GM23338 (cell line): ENCODE measurements at regions not wholly inside any gene's neighbourhood (a gene's known extent, or its start where the extent isn't known, plus 50 kb on each side); places are given as distances from the start of the nearest gene placed in this dataset.
"Not testable (repeated sequence)": the region's sequence is repeated elsewhere in the genome, so short reads cannot be mapped to it uniquely, and the experiment has no call there.

Experiments
- ATAC-seq: fragments of 200-7000 bp; cut with Tn5 transposase; 3 replicates; pipeline ENCODE4 v1.9.1; 2020
- DNase-seq: peaks from one replicate; pipeline ENCODE4 v3.0.0-alpha.2; 2015; ENCODE audit warnings: low spot score
- H2AFZ ChIP-seq: fragments of 200-600 bp; sonication (generic); 2 replicates; pipeline ENCODE4 v1.8.0; 2016; ENCODE audit warnings: antibody characterized with exemption, mild to moderate bottlenecking, moderate library complexity
- H3F3A ChIP-seq: fragments of 200-600 bp; sonication (generic); replicated peaks from 2 replicates; pipeline ENCODE4 v1.8.0; 2017; ENCODE audit warnings: antibody characterized with exemption, mixed run types, low read depth
- H3K27ac ChIP-seq: fragments of 200-600 bp; sonication (generic); 2 replicates; pipeline ENCODE4 v1.6.1; 2016; ENCODE audit warnings: low read depth
- H3K27me3 ChIP-seq: fragments of 200-600 bp; sonication (generic); 2 replicates; pipeline ENCODE4 v1.8.0; 2016; ENCODE audit warnings: mild to moderate bottlenecking, mixed run types, moderate library complexity; ENCODE audit not compliant: insufficient read depth
- H3K36me3 ChIP-seq: fragments of 200-600 bp; sonication (generic); 2 replicates; pipeline ENCODE4 v1.8.0; 2016; ENCODE audit warnings: mild to moderate bottlenecking; ENCODE audit not compliant: insufficient read depth
- H3K4me1 ChIP-seq: fragments of 200-600 bp; sonication (generic); 2 replicates; pipeline ENCODE4 v1.8.0; 2016; ENCODE audit warnings: mild to moderate bottlenecking, moderate library complexity; ENCODE audit not compliant: insufficient read depth
- H3K4me2 ChIP-seq: fragments of 200-600 bp; sonication (generic); 2 replicates; pipeline ENCODE4 v1.7.1; 2017; ENCODE audit warnings: mixed run types
- H3K4me3 ChIP-seq: fragments of 200-600 bp; sonication (generic); 2 replicates; pipeline ENCODE4 v1.6.1; 2016; ENCODE audit warnings: mixed run types
- H3K79me2 ChIP-seq: fragments of 200-600 bp; sonication (generic); replicated peaks from 2 replicates; pipeline ENCODE4 v1.8.0; 2017; ENCODE audit warnings: mild to moderate bottlenecking; ENCODE audit not compliant: insufficient read depth
- H3K9me2 ChIP-seq: fragments of 200-600 bp; sonication (generic); 2 replicates; pipeline ENCODE4 v1.8.0; 2017; ENCODE audit not compliant: insufficient read depth
- H4K20me1 ChIP-seq: fragments of 200-600 bp; sonication (generic); replicated peaks from 2 replicates; pipeline ENCODE4 v1.8.0; 2017; ENCODE audit warnings: mild to moderate bottlenecking; ENCODE audit not compliant: insufficient read depth
- H3K27ac Mint-ChIP-seq: 2 replicates; pipeline ENCODE4 v1.8.0; 2020; ENCODE audit warnings: inconsistent platforms, mild to moderate bottlenecking, moderate library complexity, mixed read lengths
- H3K27me3 Mint-ChIP-seq: 3 replicates; pipeline ENCODE4 v1.8.0; 2022; ENCODE audit warnings: low read depth, mild to moderate bottlenecking, moderate library complexity, mixed read lengths, inconsistent platforms; ENCODE audit not compliant: insufficient read depth, poor library complexity
- H3K36me3 Mint-ChIP-seq: 3 replicates; pipeline ENCODE4 v1.8.0; 2021; ENCODE audit warnings: low read depth, mild to moderate bottlenecking, inconsistent platforms, moderate library complexity, mixed read lengths
- H3K4me1 Mint-ChIP-seq: 3 replicates; pipeline ENCODE4 v1.8.0; 2020; ENCODE audit warnings: mild to moderate bottlenecking, inconsistent platforms, mixed read lengths
- H3K4me3 Mint-ChIP-seq: 3 replicates; pipeline ENCODE4 v1.8.0; 2021; ENCODE audit warnings: moderate library complexity, mild to moderate bottlenecking, inconsistent platforms, mixed read lengths
- H3K9me3 Mint-ChIP-seq: 3 replicates; pipeline ENCODE4 v1.8.0; 2020; ENCODE audit warnings: moderate library complexity, mild to moderate bottlenecking, inconsistent platforms, mixed read lengths
- CREB1 ChIP-seq: fragments of 250-450 bp; sonication (Bioruptor Pico); IDR thresholded peaks from 2 replicates; pipeline ENCODE4 v1.5.0; 2020; ENCODE audit warnings: low read depth, mild to moderate bottlenecking, moderate library complexity
- EZH2 ChIP-seq: fragments of 200-600 bp; sonication (generic); IDR thresholded peaks from one replicate; pipeline ENCODE4 v1.8.0; 2017; ENCODE audit warnings: antibody characterized with exemption, mild to moderate bottlenecking, low read depth; ENCODE audit not compliant: unreplicated experiment
- EZH2phosphoT487 ChIP-seq: fragments of 200-600 bp; sonication (generic); IDR thresholded peaks from one replicate; pipeline ENCODE4 v1.8.1; 2018; ENCODE audit warnings: antibody characterized with exemption; ENCODE audit not compliant: unreplicated experiment
- JUNB ChIP-seq: IDR thresholded peaks from one replicate; pipeline ENCODE4 v1.6.1; 2016; ENCODE audit warnings: antibody characterized with exemption; ENCODE audit not compliant: unreplicated experiment
- NANOG ChIP-seq: IDR thresholded peaks from 2 replicates; pipeline ENCODE4 v1.6.1; 2016; ENCODE audit warnings: antibody characterized with exemption, borderline replicate concordance
- POLR2AphosphoS5 ChIP-seq: IDR thresholded peaks from 2 replicates; pipeline ENCODE4 v1.6.1; 2016; ENCODE audit warnings: antibody characterized with exemption, low read depth
- STAT1 ChIP-seq: IDR thresholded peaks from one replicate; pipeline ENCODE4 v1.6.1; 2016; ENCODE audit warnings: antibody characterized with exemption; ENCODE audit not compliant: unreplicated experiment
- ZNF331 ChIP-seq: fragments of 250-450 bp; sonication (Bioruptor Pico); IDR thresholded peaks from 2 replicates; pipeline ENCODE4 v1.5.0; 2020; ENCODE audit warnings: low read depth, mild to moderate bottlenecking, moderate library complexity
- TF ChIP-seq, protein P1 (sequence below): IDR thresholded peaks from one replicate; pipeline ENCODE4 v1.6.1; 2018; ENCODE audit warnings: antibody characterized with exemption; ENCODE audit not compliant: unreplicated experiment
- TF ChIP-seq, protein P2 (sequence below): IDR thresholded peaks from 2 replicates; pipeline ENCODE4 v1.6.1; 2016; ENCODE audit warnings: antibody characterized with exemption
- TF ChIP-seq, protein P3 (sequence below), 2 experiments: fragments of 200-600 bp in 1 of 2; sonication (generic) in 1 of 2; conservative IDR thresholded peaks; 2 replicates each; pipeline versions ENCODE4 v1.5.1 to v1.6.1; 2016 to 2017; ENCODE audit warnings: antibody characterized with exemption in 2 of 2, low read depth in 2 of 2, mild to moderate bottlenecking in 2 of 2, moderate library complexity in 1 of 2

DNA sequence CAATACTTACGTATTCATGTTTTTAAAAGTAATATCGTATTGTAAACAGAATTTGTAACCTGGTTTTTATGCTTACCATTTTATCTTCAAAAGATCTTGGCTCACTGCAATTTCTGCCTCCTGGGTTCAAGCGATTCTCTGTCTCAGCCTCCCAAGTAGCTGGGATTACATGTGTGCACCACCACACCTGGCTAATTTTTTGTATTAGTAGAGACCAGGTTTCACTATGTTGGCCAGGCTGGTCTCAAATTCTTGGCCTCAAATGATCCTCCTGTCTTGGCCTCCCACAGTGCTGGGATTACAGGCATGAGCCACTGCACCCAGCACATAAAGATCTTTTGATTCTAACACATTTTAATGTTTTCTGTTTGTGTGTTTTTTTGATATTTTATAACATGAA lies 50.7 kb upstream of the DKK3 start:
- not testable (repeated sequence) for H3K27me3 Mint-ChIP-seq, DNase-seq, H3K9me2 ChIP-seq, H2AFZ ChIP-seq, H4K20me1 ChIP-seq, H3K36me3 ChIP-seq, H3K4me1 ChIP-seq, H3K36me3 Mint-ChIP-seq, H3K27ac Mint-ChIP-seq, H3K9me3 Mint-ChIP-seq, H3K27ac ChIP-seq, H3F3A ChIP-seq, H3K79me2 ChIP-seq, H3K4me3 ChIP-seq, H3K4me3 Mint-ChIP-seq, ATAC-seq, H3K4me1 Mint-ChIP-seq, H3K4me2 ChIP-seq, H3K27me3 ChIP-seq

DNA sequence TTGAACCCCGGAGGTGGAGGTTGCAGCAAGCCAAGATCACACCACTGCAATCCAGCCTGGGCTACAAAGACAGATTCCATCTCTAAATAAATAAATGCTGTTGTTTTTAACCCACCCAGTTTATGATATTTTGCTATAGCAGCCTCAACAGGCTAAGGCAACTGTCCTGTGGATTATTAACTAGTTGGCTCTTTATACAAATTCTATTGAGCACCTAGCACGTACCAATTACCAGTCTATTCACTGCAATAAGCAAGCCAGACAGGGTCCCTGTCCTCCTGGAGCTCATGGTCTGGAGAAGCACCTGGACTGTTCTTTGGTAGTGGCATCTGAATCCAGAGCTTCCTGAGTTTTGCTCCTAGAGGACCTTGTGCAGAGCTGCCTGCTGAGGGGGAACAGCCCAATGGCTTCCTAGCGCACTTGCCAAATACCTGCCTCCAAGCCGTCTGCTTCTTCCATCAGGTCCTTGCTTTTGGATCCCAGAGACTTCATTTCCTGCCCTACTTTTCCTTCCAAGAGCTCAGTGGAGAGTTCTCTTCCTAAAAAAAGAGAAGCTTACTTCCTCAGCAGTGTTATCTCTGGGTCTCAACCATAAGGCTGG lies 49.9 kb upstream of the MICAL2 start:
- Mint-ChIP-seq H3K27ac (no peak overlapping the region), H3K27me3 (no peaks in the 10 kb centered on the region), H3K4me1 (0 out of 3 replicates have a peak, but pooled peaks cover 3% of the 10 kb centered on the region), H3K9me3 (peaks cover 4% of the 10 kb centered on the region; the same call in 1 of the 3 replicates), H3K4me3 (no peak overlapping the region), H3K36me3 (no peaks in the 10 kb centered on the region)
- ATAC-seq, result no peak
- Histone ChIP-seq H3K4me1 (no peaks in the 10 kb centered on the region), H3K4me3 (no peak overlapping the region), H3K36me3 (no peaks in the 10 kb centered on the region), H2AFZ (peak overlapping the region; percentile 47; the same call in 1 of the 2 replicates), H4K20me1 (no peaks in the 10 kb centered on the region), H3K27me3 (no peaks in the 10 kb centered on the region), H3K79me2 (no peaks in the 10 kb centered on the region), H3F3A (no peaks in the 10 kb centered on the region), H3K27ac (no peak overlapping the region), H3K9me2 (0 out of 2 replicates have a peak, but pooled peaks cover 2% of the 10 kb centered on the region), H3K4me2 (no peak overlapping the region)
- no peak for DNase-seq
- TF ChIP-seq POLR2AphosphoS5 (no peak), EZH2phosphoT487 (no peak), EZH2 (no peak), ZNF331 (no peak), STAT1 (no peak), CREB1 (CRISPR knock-in tag) (no peak), JUNB (no peak), NANOG (no peak)
- TF ChIP-seq, protein P1, sequence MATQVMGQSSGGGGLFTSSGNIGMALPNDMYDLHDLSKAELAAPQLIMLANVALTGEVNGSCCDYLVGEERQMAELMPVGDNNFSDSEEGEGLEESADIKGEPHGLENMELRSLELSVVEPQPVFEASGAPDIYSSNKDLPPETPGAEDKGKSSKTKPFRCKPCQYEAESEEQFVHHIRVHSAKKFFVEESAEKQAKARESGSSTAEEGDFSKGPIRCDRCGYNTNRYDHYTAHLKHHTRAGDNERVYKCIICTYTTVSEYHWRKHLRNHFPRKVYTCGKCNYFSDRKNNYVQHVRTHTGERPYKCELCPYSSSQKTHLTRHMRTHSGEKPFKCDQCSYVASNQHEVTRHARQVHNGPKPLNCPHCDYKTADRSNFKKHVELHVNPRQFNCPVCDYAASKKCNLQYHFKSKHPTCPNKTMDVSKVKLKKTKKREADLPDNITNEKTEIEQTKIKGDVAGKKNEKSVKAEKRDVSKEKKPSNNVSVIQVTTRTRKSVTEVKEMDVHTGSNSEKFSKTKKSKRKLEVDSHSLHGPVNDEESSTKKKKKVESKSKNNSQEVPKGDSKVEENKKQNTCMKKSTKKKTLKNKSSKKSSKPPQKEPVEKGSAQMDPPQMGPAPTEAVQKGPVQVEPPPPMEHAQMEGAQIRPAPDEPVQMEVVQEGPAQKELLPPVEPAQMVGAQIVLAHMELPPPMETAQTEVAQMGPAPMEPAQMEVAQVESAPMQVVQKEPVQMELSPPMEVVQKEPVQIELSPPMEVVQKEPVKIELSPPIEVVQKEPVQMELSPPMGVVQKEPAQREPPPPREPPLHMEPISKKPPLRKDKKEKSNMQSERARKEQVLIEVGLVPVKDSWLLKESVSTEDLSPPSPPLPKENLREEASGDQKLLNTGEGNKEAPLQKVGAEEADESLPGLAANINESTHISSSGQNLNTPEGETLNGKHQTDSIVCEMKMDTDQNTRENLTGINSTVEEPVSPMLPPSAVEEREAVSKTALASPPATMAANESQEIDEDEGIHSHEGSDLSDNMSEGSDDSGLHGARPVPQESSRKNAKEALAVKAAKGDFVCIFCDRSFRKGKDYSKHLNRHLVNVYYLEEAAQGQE, result no peak
- TF ChIP-seq, protein P2, sequence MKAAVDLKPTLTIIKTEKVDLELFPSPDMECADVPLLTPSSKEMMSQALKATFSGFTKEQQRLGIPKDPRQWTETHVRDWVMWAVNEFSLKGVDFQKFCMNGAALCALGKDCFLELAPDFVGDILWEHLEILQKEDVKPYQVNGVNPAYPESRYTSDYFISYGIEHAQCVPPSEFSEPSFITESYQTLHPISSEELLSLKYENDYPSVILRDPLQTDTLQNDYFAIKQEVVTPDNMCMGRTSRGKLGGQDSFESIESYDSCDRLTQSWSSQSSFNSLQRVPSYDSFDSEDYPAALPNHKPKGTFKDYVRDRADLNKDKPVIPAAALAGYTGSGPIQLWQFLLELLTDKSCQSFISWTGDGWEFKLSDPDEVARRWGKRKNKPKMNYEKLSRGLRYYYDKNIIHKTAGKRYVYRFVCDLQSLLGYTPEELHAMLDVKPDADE, result no peak
- TF ChIP-seq, protein P3, sequence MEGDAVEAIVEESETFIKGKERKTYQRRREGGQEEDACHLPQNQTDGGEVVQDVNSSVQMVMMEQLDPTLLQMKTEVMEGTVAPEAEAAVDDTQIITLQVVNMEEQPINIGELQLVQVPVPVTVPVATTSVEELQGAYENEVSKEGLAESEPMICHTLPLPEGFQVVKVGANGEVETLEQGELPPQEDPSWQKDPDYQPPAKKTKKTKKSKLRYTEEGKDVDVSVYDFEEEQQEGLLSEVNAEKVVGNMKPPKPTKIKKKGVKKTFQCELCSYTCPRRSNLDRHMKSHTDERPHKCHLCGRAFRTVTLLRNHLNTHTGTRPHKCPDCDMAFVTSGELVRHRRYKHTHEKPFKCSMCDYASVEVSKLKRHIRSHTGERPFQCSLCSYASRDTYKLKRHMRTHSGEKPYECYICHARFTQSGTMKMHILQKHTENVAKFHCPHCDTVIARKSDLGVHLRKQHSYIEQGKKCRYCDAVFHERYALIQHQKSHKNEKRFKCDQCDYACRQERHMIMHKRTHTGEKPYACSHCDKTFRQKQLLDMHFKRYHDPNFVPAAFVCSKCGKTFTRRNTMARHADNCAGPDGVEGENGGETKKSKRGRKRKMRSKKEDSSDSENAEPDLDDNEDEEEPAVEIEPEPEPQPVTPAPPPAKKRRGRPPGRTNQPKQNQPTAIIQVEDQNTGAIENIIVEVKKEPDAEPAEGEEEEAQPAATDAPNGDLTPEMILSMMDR (conservative IDR thresholded peaks at IDR 0.05; ENCODE audit: low read depth in 2 of 2), result no peak
